ENCODE measurements at regions not wholly inside any gene's neighbourhood (a gene's known extent, or its start where the extent isn't known, plus 50 kb on each side); places are given as distances from the start of the nearest gene placed in this dataset.
"Not testable (repeated sequence)": the region's sequence is repeated elsewhere in the genome, so short reads cannot be mapped to it uniquely, and the experiment has no call there.

DNA sequence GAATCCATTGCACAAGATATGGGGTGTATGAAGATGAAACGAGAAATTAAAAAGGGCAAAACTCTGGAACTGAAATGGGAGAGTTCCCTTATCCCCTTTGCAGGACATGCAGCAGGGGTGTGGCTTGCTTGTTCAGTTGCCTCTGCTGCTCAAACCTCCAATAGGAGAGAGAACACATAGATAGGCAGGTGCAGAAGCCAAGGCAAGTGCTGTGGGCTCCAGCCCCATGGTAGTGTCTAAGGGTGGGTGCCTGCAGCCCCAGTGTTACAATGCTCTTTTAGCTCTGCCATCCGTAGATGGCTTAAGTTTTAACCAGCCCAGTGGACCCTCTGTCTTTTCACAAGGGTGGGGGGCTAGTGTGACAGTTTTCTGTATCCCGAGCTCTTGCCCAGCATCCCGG lies 69.7 kb downstream of the CMAS start:
- DNase-seq, result peak in 1 of 14 donors; percentile 61

DNA sequence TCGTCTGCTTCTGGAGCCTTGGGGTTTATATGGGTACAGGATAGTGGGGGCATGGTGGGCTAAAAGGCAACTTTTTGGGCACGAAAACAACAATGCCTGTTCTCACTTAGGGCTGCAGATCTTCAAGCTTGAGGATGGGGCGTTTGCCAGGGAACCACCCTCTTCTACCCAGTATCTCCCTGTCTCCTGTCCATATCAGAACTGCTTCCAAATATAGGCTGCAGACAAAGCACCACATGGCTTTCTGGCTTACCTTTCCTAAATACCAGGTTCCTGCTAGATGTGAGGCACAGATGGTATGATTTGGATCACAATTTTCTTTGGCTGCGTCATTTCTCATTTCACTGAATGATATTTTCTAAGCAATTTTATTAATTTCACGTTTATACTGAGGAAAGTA lies 70.4 kb downstream of the CMAS start:
- peak in 3 of 14 donors; percentile 14 to 97 (median 46) for DNase-seq

DNA sequence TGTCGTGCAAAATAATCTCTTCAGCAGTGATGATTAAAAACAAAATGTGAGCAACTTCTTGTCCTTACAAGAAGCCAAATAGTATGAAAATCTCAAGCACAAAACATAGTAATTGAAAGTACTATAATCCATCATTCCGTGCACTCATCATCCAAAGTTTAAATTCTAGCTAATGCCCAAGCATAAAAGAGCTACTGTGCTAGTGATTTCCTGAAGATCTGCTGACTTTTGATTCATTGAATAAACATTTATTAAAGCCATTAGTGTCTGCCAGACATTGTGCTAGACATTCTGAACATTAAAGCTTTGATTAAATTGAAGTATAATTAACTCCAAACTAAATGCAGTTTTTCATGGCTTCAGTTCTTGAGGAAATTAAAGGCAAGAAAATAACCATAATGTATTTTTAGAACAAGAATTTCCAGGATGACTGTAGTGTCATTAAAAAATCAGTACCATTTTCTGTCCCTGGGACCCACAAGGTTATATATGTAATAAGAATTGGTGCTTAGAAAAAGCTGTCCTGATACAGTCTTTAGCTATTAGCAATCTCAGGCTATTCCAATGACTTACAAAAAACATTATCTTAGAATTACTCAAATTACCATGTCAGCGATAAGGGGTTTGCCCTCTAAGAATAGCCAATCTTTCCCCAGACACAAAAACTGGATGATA lies 71.7 kb downstream of the CMAS start:
- DNase-seq, result no peak

DNA sequence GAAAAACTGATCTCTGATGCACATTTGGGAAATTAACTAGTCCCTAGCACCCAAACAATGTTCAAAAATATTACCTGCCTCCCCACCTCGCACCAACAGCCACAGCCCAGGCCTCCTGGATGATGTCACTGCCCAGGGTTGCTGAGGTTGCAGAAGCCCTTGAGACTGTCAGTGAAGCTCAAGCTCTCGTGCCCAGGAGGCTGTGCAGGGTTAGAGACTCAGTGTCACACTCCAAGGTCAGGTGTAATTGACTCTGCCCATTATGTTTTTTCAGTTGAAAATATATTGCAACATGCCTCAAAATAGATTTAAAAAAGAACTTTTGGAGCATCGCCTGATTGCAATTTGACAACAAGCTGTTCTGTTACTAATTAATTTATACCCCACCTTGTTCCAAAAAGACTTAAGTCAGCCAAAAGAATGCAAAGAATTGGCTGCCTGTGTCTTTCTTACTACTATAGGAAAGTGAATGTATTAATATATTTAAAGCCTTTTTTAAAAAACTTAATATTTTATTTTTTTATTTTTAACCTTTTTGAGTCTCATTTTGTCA lies 72.3 kb downstream of the CMAS start:
- no peak for DNase-seq

DNA sequence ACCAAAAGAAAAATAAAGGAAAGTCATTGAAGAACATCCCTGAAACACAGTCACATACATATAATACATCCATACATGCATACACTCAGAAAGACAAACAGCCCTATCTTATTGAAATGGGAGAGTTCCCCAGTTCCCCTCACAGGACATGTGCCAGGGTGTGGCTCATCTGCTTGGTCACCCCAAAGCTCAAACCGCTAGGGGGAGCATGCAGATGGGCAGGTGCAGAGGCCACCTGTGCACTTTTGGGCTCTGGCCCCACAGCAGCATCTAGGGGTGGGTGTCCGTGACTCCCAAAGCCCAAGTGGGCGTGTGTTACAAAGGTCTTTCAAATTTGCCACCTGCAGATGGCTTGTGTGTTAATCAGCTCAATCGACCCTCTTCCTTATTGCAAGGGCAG lies 75.2 kb downstream of the CMAS start:
- DNase-seq, result no peak

DNA sequence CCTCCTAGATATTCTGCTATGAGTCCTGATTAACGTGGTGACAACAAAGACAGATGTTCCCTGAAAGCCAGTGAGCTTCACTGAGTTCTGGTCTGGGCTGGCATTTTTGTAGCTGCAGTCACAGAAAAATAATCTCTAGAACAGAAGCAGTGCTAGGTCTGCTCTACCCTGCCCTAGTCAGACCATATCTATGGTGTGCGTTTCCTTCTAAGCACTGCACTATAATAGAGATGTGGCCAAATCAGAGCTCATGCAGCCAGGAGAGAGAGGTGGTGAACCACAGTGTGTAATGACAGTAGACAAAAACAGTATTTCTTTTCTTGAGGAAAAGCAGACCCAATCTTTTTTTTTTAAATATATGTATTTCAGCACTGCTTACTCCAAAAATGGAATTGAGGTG lies 76.3 kb downstream of the CMAS start:
- DNase-seq, result no peak

DNA sequence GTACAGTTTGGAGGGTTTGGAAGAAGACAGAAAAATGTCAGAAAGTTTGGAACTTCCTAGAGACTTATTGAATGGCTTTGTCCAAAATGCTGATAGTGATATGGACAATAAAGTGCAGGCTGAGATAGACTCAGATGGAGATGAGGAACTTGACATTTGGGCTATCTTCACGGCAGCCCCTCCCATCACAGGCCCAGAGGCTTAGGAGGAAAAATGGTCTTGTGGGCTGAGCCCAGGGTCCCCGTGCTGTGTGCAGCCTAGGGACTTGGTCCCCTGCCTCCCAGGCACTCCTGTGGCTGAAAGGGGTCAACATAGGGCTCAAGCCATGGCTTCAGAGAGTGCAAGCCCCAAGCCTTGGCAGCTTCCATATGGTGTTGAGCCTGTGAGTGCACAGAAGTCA lies 79.0 kb downstream of the CMAS start:
- no peak for DNase-seq

DNA sequence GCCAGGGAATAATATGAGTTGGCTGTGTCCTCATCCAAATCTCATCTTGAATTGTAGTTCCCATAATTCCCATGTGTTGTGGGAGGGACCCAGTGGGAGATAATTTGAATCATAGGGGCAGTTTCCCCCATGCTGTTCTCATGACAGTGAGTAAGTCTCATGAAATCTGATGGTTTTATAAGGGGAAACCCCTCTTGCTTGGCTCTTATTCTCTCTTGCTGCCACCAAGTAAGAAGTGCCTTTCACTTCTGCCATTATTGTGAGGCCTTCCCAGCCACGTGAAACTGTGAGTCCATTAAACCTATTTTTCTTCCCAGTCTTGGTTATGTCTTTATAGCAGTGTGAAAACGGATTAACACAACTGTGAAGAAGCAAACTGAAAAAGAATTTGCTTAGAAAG lies 80.1 kb downstream of the CMAS start:
- DNase-seq, result not testable (repeated sequence)

DNA sequence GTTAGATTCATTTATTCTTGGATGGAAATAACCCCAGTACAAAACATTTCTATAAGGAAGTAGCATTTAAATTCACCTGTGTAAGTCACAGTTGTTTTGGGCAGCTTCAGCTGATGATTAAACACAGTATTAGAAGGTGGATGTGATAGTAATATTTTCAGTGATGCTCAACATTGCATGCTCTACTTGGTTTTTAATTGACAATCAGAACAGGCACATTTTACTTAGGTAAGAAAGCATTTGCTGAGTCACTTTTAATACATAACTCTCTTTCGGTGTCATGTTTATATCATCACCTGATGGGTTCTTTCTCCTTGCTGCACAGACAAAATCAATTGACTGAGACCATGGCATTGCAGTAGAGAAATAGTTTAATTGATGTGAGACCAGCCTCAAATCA lies 80.7 kb downstream of the CMAS start:
- DNase-seq, result no peak

DNA sequence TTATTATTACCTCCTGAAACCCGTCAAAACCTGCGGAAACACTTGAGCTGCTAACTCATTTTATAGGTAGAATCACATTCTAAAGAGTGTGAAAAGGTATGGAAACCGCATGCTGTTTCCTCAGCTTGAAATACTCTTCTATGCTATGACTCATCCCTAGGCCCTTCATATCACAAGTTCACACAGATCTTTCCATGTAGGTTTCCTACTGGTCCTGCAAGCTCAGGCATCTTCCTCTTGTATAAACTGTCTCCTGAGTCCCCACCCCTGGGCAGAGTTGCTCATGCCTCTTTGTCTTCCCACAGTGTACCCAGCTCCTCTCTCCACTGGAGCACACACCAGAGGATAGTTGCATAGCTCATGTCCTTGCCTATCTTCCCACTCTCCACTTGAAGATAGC lies 84.7 kb downstream of the CMAS start:
- no peak for DNase-seq

DNA sequence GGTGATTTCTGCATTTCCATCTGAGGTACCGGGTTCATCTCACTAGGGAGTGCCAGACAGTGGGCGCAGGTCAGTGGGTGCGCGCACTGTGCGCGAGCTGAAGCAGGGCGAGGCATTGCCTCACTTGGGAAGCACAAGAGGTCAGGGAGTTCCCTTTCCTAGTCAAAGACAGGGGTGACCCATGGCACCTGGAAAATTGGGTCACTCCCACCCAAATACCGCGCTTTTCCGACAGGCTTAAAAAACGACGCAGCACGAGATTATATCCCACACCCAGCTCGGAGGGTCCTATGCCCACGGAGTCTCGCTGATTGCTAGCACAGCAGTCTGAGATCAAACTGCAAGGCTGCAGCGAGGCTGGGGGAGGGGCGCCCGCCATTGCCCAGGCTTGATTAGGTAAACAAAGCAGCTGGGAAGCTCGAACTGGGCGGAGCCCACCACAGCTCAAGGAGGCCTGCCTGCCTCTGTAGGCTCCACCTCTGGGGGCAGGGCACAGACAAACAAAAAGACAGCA lies 90.6 kb downstream of the CMAS start:
- not testable (repeated sequence) for DNase-seq
